ENCODE measurements at regions not wholly inside any gene's neighbourhood (a gene's known extent, or its start where the extent isn't known, plus 50 kb on each side); places are given as distances from the start of the nearest gene placed in this dataset.

- peaks cover 3% of the 10 kb centered on the region for H3K9me3 Mint-ChIP-seq
- H3K4me3 Mint-ChIP-seq, result no peak overlapping the region
- CTCF ChIA-PET, result no interaction called here
- H3K27ac Mint-ChIP-seq, result no peak overlapping the region
- no peaks in the 10 kb centered on the region for H3K4me1 Mint-ChIP-seq
- no peaks in the 10 kb centered on the region for H3K36me3 Mint-ChIP-seq (ENCODE audit: low read depth)
- no peaks in the 10 kb centered on the region for H3K27me3 Mint-ChIP-seq
- POLR2A ChIA-PET, result no interaction called here
- DNase-seq, result no peak
These were observed 55.2 kb downstream of the MAGEC2 start for GRCh38 chrX:142149919-142150318.

- Mint-ChIP-seq H3K9me3 (peaks cover 2% of the 10 kb centered on the region), H3K27ac (no peak overlapping the region)
These were observed 70.6 kb downstream of the MAGEC2 start for GRCh38 chrX:142134533-142134932.

GRCh38 chrX:142096253-142096652 is 108.8 kb downstream of the MAGEC2 start:
- H3K27ac Mint-ChIP-seq, result no peak overlapping the region
- H3K27me3 Mint-ChIP-seq, result no peaks in the 10 kb centered on the region
- no peaks in the 10 kb centered on the region for H3K36me3 Mint-ChIP-seq (ENCODE audit: low read depth)
- ChIA-PET CTCF (no interaction called here), POLR2A (no interaction called here)
- no peak overlapping the region for H3K4me3 Mint-ChIP-seq
- no peaks in the 10 kb centered on the region for H3K9me3 Mint-ChIP-seq
- no peaks in the 10 kb centered on the region for H3K4me1 Mint-ChIP-seq
- DNase-seq, result no peak

More at GRCh38 chrX:142134533-142134932, 70.6 kb downstream of the MAGEC2 start:
- ChIA-PET CTCF (no interaction called here), POLR2A (no interaction called here)
- H3K27me3 Mint-ChIP-seq, result no peaks in the 10 kb centered on the region
- no peaks in the 10 kb centered on the region for H3K4me1 Mint-ChIP-seq
- H3K4me3 Mint-ChIP-seq, result no peak overlapping the region
- H3K36me3 Mint-ChIP-seq (ENCODE audit: low read depth), result no peaks in the 10 kb centered on the region
- no peak for DNase-seq

- Mint-ChIP-seq H3K9me3 (no peaks in the 10 kb centered on the region), H3K27me3 (no peaks in the 10 kb centered on the region), H3K4me3 (no peak overlapping the region), H3K27ac (no peak overlapping the region), H3K36me3 (ENCODE audit: low read depth) (no peaks in the 10 kb centered on the region), H3K4me1 (no peaks in the 10 kb centered on the region)
- ChIA-PET POLR2A (no interaction called here), CTCF (no interaction called here)
- no peak for DNase-seq
These were observed 109.3 kb downstream of the MAGEC2 start for GRCh38 chrX:142095651-142096245.

- POLR2A ChIA-PET, result no interaction called here
- DNase-seq, result no peak
- H3K9me3 Mint-ChIP-seq, result no peaks in the 10 kb centered on the region
- H3K36me3 Mint-ChIP-seq (ENCODE audit: low read depth), result no peaks in the 10 kb centered on the region
- no peak overlapping the region for H3K27ac Mint-ChIP-seq
- CTCF ChIA-PET, result no interaction called here
- no peak overlapping the region for H3K4me3 Mint-ChIP-seq
- no peaks in the 10 kb centered on the region for H3K27me3 Mint-ChIP-seq
- no peaks in the 10 kb centered on the region for H3K4me1 Mint-ChIP-seq
These were observed 115.9 kb downstream of the MAGEC2 start for GRCh38 chrX:142089193-142089592.

GRCh38 chrX:142084611-142085010 is 120.5 kb downstream of the MAGEC2 start:
- ChIA-PET CTCF (no interaction called here), POLR2A (no interaction called here)
- H3K27me3 Mint-ChIP-seq, result no peaks in the 10 kb centered on the region
- no peak overlapping the region for H3K27ac Mint-ChIP-seq
- H3K4me3 Mint-ChIP-seq, result no peak overlapping the region
- no peaks in the 10 kb centered on the region for H3K36me3 Mint-ChIP-seq (ENCODE audit: low read depth)
- DNase-seq, result no peak
- H3K4me1 Mint-ChIP-seq, result no peaks in the 10 kb centered on the region
- H3K9me3 Mint-ChIP-seq, result peaks cover 4% of the 10 kb centered on the region

- no peaks in the 10 kb centered on the region for H3K36me3 Mint-ChIP-seq (ENCODE audit: low read depth)
- H3K27me3 Mint-ChIP-seq, result no peaks in the 10 kb centered on the region
- CTCF ChIA-PET, result no interaction called here
- H3K4me1 Mint-ChIP-seq, result no peaks in the 10 kb centered on the region
- no peak overlapping the region for H3K4me3 Mint-ChIP-seq
- H3K27ac Mint-ChIP-seq, result no peak overlapping the region
- peaks cover 4% of the 10 kb centered on the region for H3K9me3 Mint-ChIP-seq
- POLR2A ChIA-PET, result no interaction called here
- DNase-seq, result no peak
These were observed 128.5 kb downstream of the MAGEC2 start for GRCh38 chrX:142076633-142077032.

GRCh38 chrX:142068365-142068764 is 136.7 kb downstream of the MAGEC2 start:
- CTCF ChIA-PET, result no interaction called here
- Mint-ChIP-seq H3K9me3 (no peaks in the 10 kb centered on the region), H3K27me3 (no peaks in the 10 kb centered on the region), H3K36me3 (ENCODE audit: low read depth) (no peaks in the 10 kb centered on the region), H3K4me3 (no peak overlapping the region), H3K4me1 (no peaks in the 10 kb centered on the region), H3K27ac (no peak overlapping the region)
- POLR2A ChIA-PET, result no interaction called here
- no peak for DNase-seq

- Mint-ChIP-seq H3K4me1 (no peaks in the 10 kb centered on the region), H3K9me3 (no peaks in the 10 kb centered on the region), H3K36me3 (ENCODE audit: low read depth) (no peaks in the 10 kb centered on the region), H3K27ac (no peak overlapping the region), H3K4me3 (no peak overlapping the region), H3K27me3 (no peaks in the 10 kb centered on the region)
- CTCF ChIA-PET, result no interaction called here
- DNase-seq, result no peak
- POLR2A ChIA-PET, result no interaction called here
These were observed 144.9 kb downstream of the MAGEC2 start for GRCh38 chrX:142060191-142060590.

- Mint-ChIP-seq H3K27ac (no peak overlapping the region), H3K36me3 (ENCODE audit: low read depth) (no peaks in the 10 kb centered on the region), H3K4me3 (no peak overlapping the region), H3K4me1 (no peaks in the 10 kb centered on the region), H3K9me3 (no peaks in the 10 kb centered on the region), H3K27me3 (no peaks in the 10 kb centered on the region)
- ChIA-PET CTCF (no interaction called here), POLR2A (no interaction called here)
- DNase-seq, result no peak
These were observed 150.4 kb downstream of the MAGEC1 start for GRCh38 chrX:142054094-142054493.

- ChIA-PET CTCF (no interaction called here), POLR2A (no interaction called here)
- H3K4me3 Mint-ChIP-seq, result no peak overlapping the region
- H3K27me3 Mint-ChIP-seq, result no peaks in the 10 kb centered on the region
- no peaks in the 10 kb centered on the region for H3K4me1 Mint-ChIP-seq
- DNase-seq, result no peak
- H3K36me3 Mint-ChIP-seq (ENCODE audit: low read depth), result no peaks in the 10 kb centered on the region
- no peaks in the 10 kb centered on the region for H3K9me3 Mint-ChIP-seq
- no peak overlapping the region for H3K27ac Mint-ChIP-seq
These were observed 148.5 kb downstream of the MAGEC1 start for GRCh38 chrX:142052238-142052637.

GRCh38 chrX:142043196-142043595 is 139.5 kb downstream of the MAGEC1 start:
- Mint-ChIP-seq H3K4me3 (no peak overlapping the region), H3K4me1 (no peaks in the 10 kb centered on the region), H3K27me3 (no peaks in the 10 kb centered on the region), H3K27ac (no peak overlapping the region), H3K36me3 (ENCODE audit: low read depth) (no peaks in the 10 kb centered on the region), H3K9me3 (no peaks in the 10 kb centered on the region)
- ChIA-PET CTCF (no interaction called here), POLR2A (no interaction called here)
- no peak for DNase-seq

GRCh38 chrX:142040906-142041305 is 137.2 kb downstream of the MAGEC1 start:
- no peak for DNase-seq
- no peaks in the 10 kb centered on the region for H3K4me1 Mint-ChIP-seq
- H3K27me3 Mint-ChIP-seq, result no peaks in the 10 kb centered on the region
- POLR2A ChIA-PET, result no interaction called here
- no peak overlapping the region for H3K27ac Mint-ChIP-seq
- CTCF ChIA-PET, result interaction anchor here (0.6 kb wide), 1 partner anchor 1271 kb away, joined by 5 read pairs; no protein-coding TSS in a partner anchor
- H3K9me3 Mint-ChIP-seq, result no peaks in the 10 kb centered on the region
- H3K4me3 Mint-ChIP-seq, result no peak overlapping the region
- no peaks in the 10 kb centered on the region for H3K36me3 Mint-ChIP-seq (ENCODE audit: low read depth)

- no peaks in the 10 kb centered on the region for H3K9me3 Mint-ChIP-seq
- H3K27ac Mint-ChIP-seq, result no peak overlapping the region
- no peaks in the 10 kb centered on the region for H3K36me3 Mint-ChIP-seq (ENCODE audit: low read depth)
- ChIA-PET POLR2A (no interaction called here), CTCF (no interaction called here)
- no peak for DNase-seq
- no peaks in the 10 kb centered on the region for H3K27me3 Mint-ChIP-seq
- H3K4me1 Mint-ChIP-seq, result no peaks in the 10 kb centered on the region
- no peak overlapping the region for H3K4me3 Mint-ChIP-seq
These were observed 132.4 kb downstream of the MAGEC1 start for GRCh38 chrX:142036116-142036515.

- no peaks in the 10 kb centered on the region for H3K9me3 Mint-ChIP-seq
- POLR2A ChIA-PET, result no interaction called here
- H3K27ac Mint-ChIP-seq, result no peak overlapping the region
- H3K4me3 Mint-ChIP-seq, result no peak overlapping the region
- no peaks in the 10 kb centered on the region for H3K4me1 Mint-ChIP-seq
- CTCF ChIA-PET, result no interaction called here
- no peak for DNase-seq
- H3K36me3 Mint-ChIP-seq (ENCODE audit: low read depth), result no peaks in the 10 kb centered on the region
- H3K27me3 Mint-ChIP-seq, result no peaks in the 10 kb centered on the region
These were observed 101.8 kb downstream of the MAGEC1 start for GRCh38 chrX:142005532-142005931.

Data from activated CD4-positive, alpha-beta memory T cell treated with anti-CD3 and anti-CD28 coated beads, Interleukin-2, amount 10 ng/mL, durations not matched to agents 7 days and 5 days (primary cell).